Heart left ventricle (tissue), 13 donors: ENCODE measurements at regions not wholly inside any gene's neighbourhood (a gene's known extent, or its start where the extent isn't known, plus 50 kb on each side); places are given as distances from the start of the nearest gene placed in this dataset.

Experiments used
- POLR2A ChIP-seq, 2 donors: fragments of 450-650 bp; IDR thresholded peaks; one replicate each; pipeline ENCODE4 v1.6.1; 2017; ENCODE audit warnings: antibody characterized with exemption in 2 of 2, mild to moderate bottlenecking in 2 of 2, moderate library complexity in 2 of 2
- TF ChIP-seq, protein P1 (sequence below), 12 donors: fragments of 200-600 bp; sonication (generic) in 4 of 12; IDR thresholded peaks; one replicate each; pipeline versions ENCODE4 v1.5.0 to v1.8.0; 2018 to 2022; ENCODE audit warnings: antibody characterized with exemption in 12 of 12, mild to moderate bottlenecking in 5 of 12
- donor health status: ischemic (EF 13 %, LVEDD 7.1; RV severe dilation, severe dysfunction).
- donor health status: DM: no; HTN: yes; CAD: no.
- donor health status: DM: no; HTN: no; CAD: no.
- donor health status: ischemic (EF 25% LVEDD 6.9; RV normal size, moderate dysfunction).
- donor health status: ischemic (EF 25% LVEDD 5.7; RV mildly dilated, moderate dysfunction).
- donor health status: ischemic (EF 35%, LVEDD 5.7; RV mildly dilated, moderate dysfunction).
- donor health status: nonischemic (EF 11% LVEDD 7.7; RV severe dilation, severe dysfunction).
- donor health status: DM: yes; HTN: yes; CAD: no.
- donor health status: PGD.
- donor health status: ischemic (EF 29% LVEDD 5.4; RV normal size, mild dysfunction).
- donor health status: nonischemic (EF 23%, LVEDD 6.1; RV moderate dilation, normal function).

DNA sequence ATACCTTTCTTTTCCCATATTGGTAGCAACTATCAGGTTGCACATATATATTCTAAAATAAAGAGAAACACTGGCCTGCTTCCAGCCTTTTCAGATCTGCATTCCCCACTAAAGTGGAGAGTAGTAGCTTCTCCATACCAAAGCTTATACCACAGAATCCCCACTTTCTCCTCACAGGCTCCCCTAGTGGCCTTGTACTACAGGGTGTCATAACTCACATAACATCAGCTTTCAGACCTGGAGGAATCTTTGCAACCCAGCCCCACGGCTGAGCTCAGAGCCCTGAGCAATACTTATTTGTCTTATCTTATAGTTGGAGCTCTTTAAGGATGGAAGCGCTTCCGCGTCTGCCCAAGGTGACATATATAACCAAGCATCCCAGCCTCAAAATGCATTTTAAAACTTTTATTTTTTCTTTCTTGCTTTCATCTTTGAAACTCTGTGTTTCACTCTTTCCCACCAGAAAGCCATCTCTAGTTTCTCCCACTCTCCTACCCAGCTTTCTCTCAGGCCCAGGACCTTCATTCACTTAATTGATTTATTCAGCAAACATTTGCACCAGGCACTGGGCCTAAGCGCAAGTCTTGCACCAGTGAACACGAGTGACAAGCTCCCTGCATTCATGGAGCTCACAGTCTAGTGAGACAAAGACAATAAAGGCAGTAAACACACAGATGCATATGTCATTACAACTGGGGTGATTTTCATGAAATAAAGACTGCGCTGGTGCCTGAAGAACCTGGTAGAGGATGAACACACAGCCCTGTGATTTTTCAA lies 254.7 kb downstream of the IPO8 start:
- TF ChIP-seq, protein P1, sequence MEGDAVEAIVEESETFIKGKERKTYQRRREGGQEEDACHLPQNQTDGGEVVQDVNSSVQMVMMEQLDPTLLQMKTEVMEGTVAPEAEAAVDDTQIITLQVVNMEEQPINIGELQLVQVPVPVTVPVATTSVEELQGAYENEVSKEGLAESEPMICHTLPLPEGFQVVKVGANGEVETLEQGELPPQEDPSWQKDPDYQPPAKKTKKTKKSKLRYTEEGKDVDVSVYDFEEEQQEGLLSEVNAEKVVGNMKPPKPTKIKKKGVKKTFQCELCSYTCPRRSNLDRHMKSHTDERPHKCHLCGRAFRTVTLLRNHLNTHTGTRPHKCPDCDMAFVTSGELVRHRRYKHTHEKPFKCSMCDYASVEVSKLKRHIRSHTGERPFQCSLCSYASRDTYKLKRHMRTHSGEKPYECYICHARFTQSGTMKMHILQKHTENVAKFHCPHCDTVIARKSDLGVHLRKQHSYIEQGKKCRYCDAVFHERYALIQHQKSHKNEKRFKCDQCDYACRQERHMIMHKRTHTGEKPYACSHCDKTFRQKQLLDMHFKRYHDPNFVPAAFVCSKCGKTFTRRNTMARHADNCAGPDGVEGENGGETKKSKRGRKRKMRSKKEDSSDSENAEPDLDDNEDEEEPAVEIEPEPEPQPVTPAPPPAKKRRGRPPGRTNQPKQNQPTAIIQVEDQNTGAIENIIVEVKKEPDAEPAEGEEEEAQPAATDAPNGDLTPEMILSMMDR (IDR thresholded peaks at IDR 0.05), result peak in 6 of 12 donors; percentile 17 to 41 (median 36)
- no peak for TF ChIP-seq POLR2A (IDR thresholded peaks at IDR 0.05)
